ES-I3 (cell line): ENCODE measurements at regions not wholly inside any gene's neighbourhood (a gene's known extent, or its start where the extent isn't known, plus 50 kb on each side); places are given as distances from the start of the nearest gene placed in this dataset.

Source experiments
- H3K36me3 ChIP-seq: 2 replicates; pipeline ENCODE4 v1.6.1; 2013; ENCODE audit warnings: mild to moderate bottlenecking, low read length, control low read depth, moderate library complexity; ENCODE audit not compliant: insufficient read depth
- H3K4me1 ChIP-seq: 2 replicates; pipeline ENCODE4 v1.6.1; 2013; ENCODE audit warnings: mild to moderate bottlenecking, control low read depth, low read length; ENCODE audit not compliant: insufficient read depth
- H3K9ac ChIP-seq: 2 replicates; pipeline ENCODE4 v1.6.1; 2013; ENCODE audit warnings: low read depth, mild to moderate bottlenecking, low read length, moderate library complexity
- H3K9me3 ChIP-seq: 2 replicates; pipeline ENCODE4 v1.6.1; 2013; ENCODE audit warnings: mild to moderate bottlenecking, low read length, moderate library complexity; ENCODE audit not compliant: control insufficient read depth, insufficient read depth

- H3K9me3 ChIP-seq = no peaks in the 10 kb centered on the region
- H3K9ac ChIP-seq = no peak overlapping the region
- H3K4me1 ChIP-seq = no peaks in the 10 kb centered on the region
- H3K36me3 ChIP-seq = no peaks in the 10 kb centered on the region
These were observed 450.7 kb downstream of the AEBP2 start for GRCh38 chr12:19890024-19890423.

- no peak overlapping the region for H3K9ac ChIP-seq
- no peaks in the 10 kb centered on the region for H3K4me1 ChIP-seq
- no peaks in the 10 kb centered on the region for H3K9me3 ChIP-seq
- H3K36me3 ChIP-seq = no peaks in the 10 kb centered on the region
These were observed 452.8 kb downstream of the AEBP2 start for GRCh38 chr12:19891936-19892591.

- no peaks in the 10 kb centered on the region for H3K36me3 ChIP-seq
- H3K9ac ChIP-seq = no peak overlapping the region
- H3K9me3 ChIP-seq = no peaks in the 10 kb centered on the region
- H3K4me1 ChIP-seq = no peaks in the 10 kb centered on the region
These were observed 454.2 kb downstream of the AEBP2 start for GRCh38 chr12:19893514-19893913.

GRCh38 chr12:19894050-19894449 lies 454.8 kb downstream of the AEBP2 start:
- no peak overlapping the region for H3K9ac ChIP-seq
- no peaks in the 10 kb centered on the region for H3K36me3 ChIP-seq
- no peaks in the 10 kb centered on the region for H3K4me1 ChIP-seq
- H3K9me3 ChIP-seq = no peaks in the 10 kb centered on the region

GRCh38 chr12:19894803-19895202 lies 455.5 kb downstream of the AEBP2 start:
- Histone ChIP-seq H3K4me1 (no peaks in the 10 kb centered on the region), H3K9me3 (no peaks in the 10 kb centered on the region), H3K9ac (no peak overlapping the region), H3K36me3 (no peaks in the 10 kb centered on the region)

GRCh38 chr12:19895246-19896020 lies 456.1 kb downstream of the AEBP2 start:
- Histone ChIP-seq H3K36me3 (no peaks in the 10 kb centered on the region), H3K9me3 (no peaks in the 10 kb centered on the region), H3K4me1 (no peaks in the 10 kb centered on the region), H3K9ac (no peak overlapping the region)

- Histone ChIP-seq H3K4me1 (no peaks in the 10 kb centered on the region), H3K9ac (no peak overlapping the region), H3K9me3 (no peaks in the 10 kb centered on the region), H3K36me3 (no peaks in the 10 kb centered on the region)
These were observed 456.7 kb downstream of the AEBP2 start for GRCh38 chr12:19896041-19896440.

GRCh38 chr12:19896534-19896933 lies 457.2 kb downstream of the AEBP2 start:
- Histone ChIP-seq H3K9ac (no peak overlapping the region), H3K36me3 (no peaks in the 10 kb centered on the region), H3K4me1 (no peaks in the 10 kb centered on the region), H3K9me3 (no peaks in the 10 kb centered on the region)

- H3K36me3 ChIP-seq = no peaks in the 10 kb centered on the region
- H3K9me3 ChIP-seq = no peaks in the 10 kb centered on the region
- no peak overlapping the region for H3K9ac ChIP-seq
- H3K4me1 ChIP-seq = no peaks in the 10 kb centered on the region
These were observed 458.7 kb downstream of the AEBP2 start for GRCh38 chr12:19897900-19898408.

GRCh38 chr12:19901841-19902240 lies 462.5 kb downstream of the AEBP2 start:
- no peaks in the 10 kb centered on the region for H3K9me3 ChIP-seq
- no peaks in the 10 kb centered on the region for H3K4me1 ChIP-seq
- H3K9ac ChIP-seq = no peak overlapping the region
- no peaks in the 10 kb centered on the region for H3K36me3 ChIP-seq

- no peaks in the 10 kb centered on the region for H3K36me3 ChIP-seq
- H3K4me1 ChIP-seq = no peaks in the 10 kb centered on the region
- H3K9me3 ChIP-seq = no peaks in the 10 kb centered on the region
- no peak overlapping the region for H3K9ac ChIP-seq
These were observed 463.5 kb upstream of the PDE3A start for GRCh38 chr12:19904819-19905218.

- Histone ChIP-seq H3K4me1 (no peaks in the 10 kb centered on the region), H3K9me3 (no peaks in the 10 kb centered on the region), H3K9ac (no peak overlapping the region), H3K36me3 (no peaks in the 10 kb centered on the region)
These were observed 459.5 kb upstream of the PDE3A start for GRCh38 chr12:19908830-19909229.

- H3K9ac ChIP-seq = no peak overlapping the region
These were observed 458.9 kb upstream of the PDE3A start for GRCh38 chr12:19909418-19909817.

GRCh38 chr12:19910681-19911080 lies 457.7 kb upstream of the PDE3A start:
- Histone ChIP-seq H3K36me3 (no peaks in the 10 kb centered on the region), H3K9me3 (no peaks in the 10 kb centered on the region), H3K9ac (no peak overlapping the region), H3K4me1 (peaks cover 7% of the 10 kb centered on the region)

More at GRCh38 chr12:19909418-19909817, 458.9 kb upstream of the PDE3A start:
- Histone ChIP-seq H3K9me3 (no peaks in the 10 kb centered on the region), H3K36me3 (no peaks in the 10 kb centered on the region), H3K4me1 (no peaks in the 10 kb centered on the region; the same call in 1 of the 2 replicates)

GRCh38 chr12:19912991-19913390 lies 455.3 kb upstream of the PDE3A start:
- Histone ChIP-seq H3K9me3 (no peaks in the 10 kb centered on the region), H3K9ac (no peak overlapping the region; the same call in 1 of the 2 replicates), H3K36me3 (no peaks in the 10 kb centered on the region), H3K4me1 (peaks cover 13% of the 10 kb centered on the region)
